Heart left ventricle (tissue), 16 donors: ENCODE measurements at regions not wholly inside any gene's neighbourhood (a gene's known extent, or its start where the extent isn't known, plus 50 kb on each side); places are given as distances from the start of the nearest gene placed in this dataset.

ENCODE experiments used
- ATAC-seq, 4 donors: fragments of 200-7000 bp; cut with Tn5 transposase; one replicate each; pipeline ENCODE4 v1.9.1; 2020 to 2022; ENCODE audit warnings: moderate library complexity in 4 of 4, mild to moderate bottlenecking in 3 of 4, moderate number of reproducible peaks in 1 of 4
- DNase-seq, 5 donors: peaks; one replicate each; pipeline ENCODE4 v3.0.0-alpha.2; 2020
- H3K27ac ChIP-seq, 12 donors: fragments of 200-600 bp; sonication (generic) in 4 of 12; one replicate each; pipeline versions ENCODE4 v1.5.0 to v1.8.0; 2016 to 2022; ENCODE audit warnings: mild to moderate bottlenecking in 2 of 12
- H3K27me3 ChIP-seq, 9 donors: fragments of 200-600 bp; sonication (generic) in 2 of 9; one replicate each; pipeline versions ENCODE4 v1.5.1 to v1.8.0; 2016 to 2022; ENCODE audit warnings: mild to moderate bottlenecking in 3 of 9
- H3K36me3 ChIP-seq, 9 donors: fragments of 200-600 bp; sonication (generic) in 2 of 9; one replicate each; pipeline versions ENCODE4 v1.5.0 to v1.8.0; 2018 to 2022; ENCODE audit warnings: mild to moderate bottlenecking in 2 of 9
- H3K4me1 ChIP-seq, 12 donors: fragments of 200-600 bp; sonication (generic) in 4 of 12; one replicate each; pipeline versions ENCODE4 v1.5.0 to v1.8.0; 2016 to 2022; ENCODE audit warnings: mild to moderate bottlenecking in 3 of 12
- H3K4me3 ChIP-seq, 12 donors: fragments of 200-600 bp; sonication (generic) in 4 of 12; one replicate each; pipeline versions ENCODE4 v1.5.0 to v1.8.0; 2017 to 2022; ENCODE audit warnings: mild to moderate bottlenecking in 9 of 12, moderate library complexity in 4 of 12
- H3K9me3 ChIP-seq, 12 donors: fragments of 200-600 bp; sonication (generic) in 4 of 12; one replicate each; pipeline versions ENCODE4 v1.5.0 to v1.8.0; 2016 to 2022; ENCODE audit warnings: mild to moderate bottlenecking in 1 of 12
- CTCF ChIP-seq, 12 donors: fragments of 200-600 bp; sonication (generic) in 4 of 12; IDR thresholded peaks; one replicate each; pipeline versions ENCODE4 v1.5.0 to v1.8.0; 2018 to 2022; ENCODE audit warnings: antibody characterized with exemption in 12 of 12, mild to moderate bottlenecking in 5 of 12
- POLR2A ChIP-seq, 2 donors: fragments of 450-650 bp; IDR thresholded peaks; one replicate each; pipeline ENCODE4 v1.6.1; 2017; ENCODE audit warnings: antibody characterized with exemption in 2 of 2, mild to moderate bottlenecking in 2 of 2, moderate library complexity in 2 of 2
- WGBS, 4 donors: extraction: QIAGEN DNeasy Blood & Tissue Kit in 2 of 4; methylation state at CpG; one replicate each; pipeline versions ENCODE4 v1.1.5 to v1.1.7; 2013 to 2018; 5-methylcytosine and 5-hydroxymethylcytosine counted together
- intact Hi-C, 10 donors: fragments of 100-400 bp; cut with DNase I; formaldehyde crosslinking; loops; one replicate each; pipeline versions ENCODE4 v1.11.1 to v1.14.2; 2022
- donor health status: ischemic (EF 13 %, LVEDD 7.1; RV severe dilation, severe dysfunction).
- donor health status: healthy with polysubstance abuse.
- donor health status: DM: no; HTN: yes; CAD: no.
- donor health status: DM: no; HTN: no; CAD: no.
- donor health status: ischemic (EF 25% LVEDD 6.9; RV normal size, moderate dysfunction).
- donor health status: ischemic (EF 25% LVEDD 5.7; RV mildly dilated, moderate dysfunction).
- donor health status: healthy.
- donor health status: DM: yes; HTN: yes; CAD: no.
- donor health status: ischemic (EF 35%, LVEDD 5.7; RV mildly dilated, moderate dysfunction).
- donor health status: nonischemic (EF 11% LVEDD 7.7; RV severe dilation, severe dysfunction).
- donor health status: DM: yes; HTN: yes; CAD: no.
- donor health status: PGD.
- donor health status: ischemic (EF 29% LVEDD 5.4; RV normal size, mild dysfunction).
- donor health status: nonischemic (EF 23%, LVEDD 6.1; RV moderate dilation, normal function).

- 96 to 97% (median 97%) methylated on average over 4 of the region's 4 CpGs for WGBS, 4 donors
- H3K9me3 ChIP-seq = peaks cover 0 to 7% (median 0%) of the 10 kb centered on the region in 12 donors
- no peaks in the 10 kb centered on the region for H3K36me3 ChIP-seq
- ATAC-seq (no peak), DNase-seq (no peak)
- H3K27me3 ChIP-seq = no peaks in the 10 kb centered on the region
- no peak for TF ChIP-seq CTCF (IDR thresholded peaks at IDR 0.05)
- no peak for TF ChIP-seq POLR2A (IDR thresholded peaks at IDR 0.05)
- intact Hi-C loops = no loop called here
- peaks cover 0 to under 1% (median 0%) of the 10 kb centered on the region in 12 donors for H3K4me1 ChIP-seq
- H3K4me3 ChIP-seq = no peak overlapping the region
- H3K27ac ChIP-seq = no peak overlapping the region
Observed at GRCh38 chr12:105911966-105912365, 226.8 kb downstream of the NUAK1 start.

- Histone ChIP-seq H3K4me1 (no peaks in the 10 kb centered on the region), H3K36me3 (no peaks in the 10 kb centered on the region), H3K4me3 (no peak overlapping the region), H3K27me3 (no peaks in the 10 kb centered on the region), H3K27ac (no peak overlapping the region), H3K9me3 (peaks cover 0 to 7% (median 0%) of the 10 kb centered on the region in 12 donors)
- no peak for DNase-seq
- TF ChIP-seq POLR2A (IDR thresholded peaks at IDR 0.05) = no peak
- TF ChIP-seq CTCF (IDR thresholded peaks at IDR 0.05) = no peak
- WGBS, 4 donors = 88 to 90% (median 90%) methylated on average over 9 of the region's 9 CpGs
- intact Hi-C loops = no loop called here
- no peak for ATAC-seq
Observed at GRCh38 chr12:105912882-105913678, 225.7 kb downstream of the NUAK1 start.

- H3K4me1 ChIP-seq = peaks cover 0 to 12% (median 5%) of the 10 kb centered on the region in 12 donors
- no peaks in the 10 kb centered on the region for H3K27me3 ChIP-seq
- no peak overlapping the region for H3K27ac ChIP-seq
- TF ChIP-seq POLR2A (IDR thresholded peaks at IDR 0.05) = no peak
- TF ChIP-seq CTCF (IDR thresholded peaks at IDR 0.05) = no peak
- no peak overlapping the region for H3K4me3 ChIP-seq
- no peaks in the 10 kb centered on the region for H3K36me3 ChIP-seq
- DNase-seq (no peak), ATAC-seq (no peak)
- intact Hi-C loops = no loop called here
- 88 to 91% (median 90%) methylated on average over 3 of the region's 3 CpGs for WGBS, 4 donors
- peaks cover 0 to 7% (median 0%) of the 10 kb centered on the region in 12 donors for H3K9me3 ChIP-seq
Observed at GRCh38 chr12:105915997-105916759, 222.6 kb downstream of the NUAK1 start.

GRCh38 chr12:105916760-105917039 is 222.1 kb downstream of the NUAK1 start:
- H3K27ac ChIP-seq = no peak overlapping the region
- no peak for ATAC-seq
- DNase-seq = no peak
- H3K9me3 ChIP-seq = peaks cover 0 to 7% (median 0%) of the 10 kb centered on the region in 12 donors
- H3K4me1 ChIP-seq = peaks cover 0 to 14% (median 6%) of the 10 kb centered on the region in 12 donors
- H3K36me3 ChIP-seq = no peaks in the 10 kb centered on the region
- no peaks in the 10 kb centered on the region for H3K27me3 ChIP-seq
- intact Hi-C loops = no loop called here
- TF ChIP-seq POLR2A (IDR thresholded peaks at IDR 0.05) (no peak), CTCF (IDR thresholded peaks at IDR 0.05) (no peak)
- no peak overlapping the region for H3K4me3 ChIP-seq
